HG03135 (cell line): ENCODE measurements at regions not wholly inside any gene's neighbourhood (a gene's known extent, or its start where the extent isn't known, plus 50 kb on each side); places are given as distances from the start of the nearest gene placed in this dataset.

Source experiments
- ATAC-seq: cut with Tn5 transposase; IDR thresholded peaks from one replicate; pipeline ENCODE4 v1.9.1; 2021; ENCODE audit warnings: mild to moderate bottlenecking, moderate library complexity; ENCODE audit not compliant: unreplicated experiment

- no peak for ATAC-seq
These were observed 191.1 kb downstream of the MELK start for GRCh38 chr9:36763778-36764177.

GRCh38 chr9:36764364-36765076 lies 191.8 kb downstream of the MELK start:
- no peak for ATAC-seq

GRCh38 chr9:36765077-36765390 lies 192.3 kb downstream of the MELK start:
- ATAC-seq: no peak

- ATAC-seq: peak; percentile 99
These were observed 193.0 kb downstream of the MELK start for GRCh38 chr9:36765468-36766341.

DNA sequence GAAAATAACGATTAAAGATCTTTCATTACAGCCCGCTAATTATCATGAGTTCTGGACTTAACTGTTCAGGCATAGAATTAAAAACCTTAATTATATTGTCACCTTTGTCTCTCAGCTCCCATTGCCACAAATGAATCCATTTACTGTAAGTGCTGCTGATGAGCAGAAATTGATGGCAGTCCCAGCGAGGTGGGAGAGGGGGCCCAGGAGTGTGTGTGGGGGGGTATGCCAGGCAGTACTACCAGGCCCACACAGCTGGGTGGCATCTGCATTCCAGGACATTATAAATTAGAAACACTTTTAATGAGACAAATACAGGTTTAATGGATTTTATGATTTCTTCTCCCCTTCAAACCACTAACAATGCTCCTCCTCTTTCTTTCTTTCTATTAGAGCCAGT lies 196.0 kb downstream of the MELK start:
- no peak for ATAC-seq

GRCh38 chr9:36770025-36770424 lies 197.3 kb downstream of the MELK start:
- ATAC-seq: no peak

DNA sequence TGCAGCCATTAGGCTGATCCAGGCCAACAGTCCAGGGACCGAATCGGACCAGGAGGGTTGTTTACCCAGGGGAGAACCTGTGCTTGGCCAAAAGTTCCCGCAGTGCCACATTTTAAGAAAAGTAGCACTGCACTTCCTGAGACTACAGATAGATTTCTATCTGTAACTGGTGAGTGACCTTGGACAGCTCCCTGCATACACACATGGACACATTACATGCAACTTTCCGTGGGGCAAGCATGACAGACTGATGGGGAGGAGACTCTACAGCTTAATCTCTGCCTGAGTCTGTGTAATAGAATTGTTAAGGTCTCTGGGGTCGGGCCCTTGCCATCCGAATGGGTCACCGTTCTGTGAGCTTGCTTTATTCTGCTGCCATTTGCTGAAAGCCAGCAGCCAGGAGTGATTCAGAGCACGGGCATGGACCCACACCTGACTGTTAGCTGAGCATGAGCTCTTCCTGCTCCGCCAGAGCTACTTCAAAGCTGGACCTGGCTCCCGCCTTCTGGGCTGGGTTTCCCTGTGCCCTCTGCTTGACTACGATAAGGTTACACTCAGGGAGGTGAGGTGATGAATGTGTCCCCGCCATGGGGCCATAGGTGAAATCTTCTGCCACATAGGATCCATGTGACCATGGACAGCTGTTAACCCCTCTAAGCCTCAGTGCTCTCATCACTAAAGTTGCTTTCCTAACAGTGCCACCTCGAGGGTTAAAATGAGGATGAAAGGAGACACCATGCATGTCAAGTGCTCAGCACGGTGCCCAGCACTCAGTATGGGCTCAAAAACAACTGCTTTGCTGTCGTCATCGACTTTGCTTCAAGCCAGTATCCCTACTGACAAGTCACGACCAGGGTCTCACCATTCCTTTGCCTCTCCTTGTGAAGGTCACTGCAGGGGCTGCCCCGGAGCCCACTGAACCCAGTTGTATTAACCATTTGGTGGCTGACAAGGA lies 200.0 kb downstream of the MELK start:
- ATAC-seq: no peak

GRCh38 chr9:36778682-36779081 lies 206.0 kb downstream of the MELK start:
- ATAC-seq: no peak

DNA sequence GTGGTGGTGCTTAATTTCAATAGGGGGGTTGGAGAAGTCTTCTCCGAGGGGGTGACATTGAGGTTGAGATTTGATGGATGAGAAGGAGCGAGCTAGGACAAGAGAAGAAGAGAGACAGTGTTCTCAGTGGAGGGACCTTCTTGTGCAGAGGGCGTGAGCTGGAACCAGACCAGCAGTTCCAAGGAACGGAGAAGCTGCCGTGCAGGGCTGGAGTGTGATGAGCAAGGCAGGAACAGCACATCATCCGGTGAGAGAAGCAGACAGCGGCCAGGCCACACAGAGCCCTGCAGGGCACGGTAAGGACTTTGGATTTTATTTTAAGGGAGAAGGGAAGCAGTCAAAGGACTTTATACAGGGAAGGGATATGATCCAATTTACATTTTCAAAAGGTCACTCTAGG lies 206.9 kb downstream of the MELK start:
- ATAC-seq: no peak

DNA sequence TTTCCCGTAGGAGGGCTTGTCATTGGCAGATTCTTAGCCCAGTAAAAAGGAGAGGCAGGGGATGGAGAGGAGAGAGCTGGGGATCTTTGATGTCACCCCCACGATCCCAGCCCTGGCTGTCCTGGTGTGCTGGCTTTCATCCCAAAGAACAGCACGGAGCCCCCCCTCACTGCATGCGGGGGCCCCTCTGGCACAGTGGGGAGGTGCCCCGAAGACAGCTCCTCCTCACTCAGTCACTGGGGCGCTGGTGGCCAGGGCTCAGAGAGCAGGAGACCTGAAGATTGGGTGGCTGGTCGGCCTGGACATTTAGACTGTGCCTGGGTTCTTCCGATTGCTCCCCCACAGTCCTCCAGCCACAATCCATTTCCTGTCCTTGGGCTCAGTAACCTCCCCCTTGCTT lies 207.5 kb downstream of the MELK start:
- no peak for ATAC-seq

DNA sequence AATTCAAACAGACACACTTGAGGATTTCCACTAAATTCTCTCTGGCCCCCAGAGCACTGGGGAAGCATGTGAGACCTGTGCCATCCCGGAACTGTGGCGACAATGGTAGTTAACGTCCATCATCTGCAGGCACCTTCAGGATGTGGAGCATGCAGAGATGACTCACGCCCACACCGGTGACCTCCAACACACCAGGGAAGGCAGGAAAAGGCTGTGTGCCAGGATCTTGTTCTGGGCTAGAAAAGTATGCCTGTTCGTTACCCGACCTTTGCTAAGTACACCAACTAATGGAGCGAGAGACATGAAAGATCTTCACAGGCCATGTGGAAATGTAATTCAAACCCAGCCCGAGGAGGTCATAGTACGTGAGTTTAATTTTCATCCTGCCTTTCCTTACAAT lies 208.8 kb downstream of the MELK start:
- ATAC-seq: no peak
